ENCODE measurements at regions not wholly inside any gene's neighbourhood (a gene's known extent, or its start where the extent isn't known, plus 50 kb on each side); places are given as distances from the start of the nearest gene placed in this dataset.

DNA sequence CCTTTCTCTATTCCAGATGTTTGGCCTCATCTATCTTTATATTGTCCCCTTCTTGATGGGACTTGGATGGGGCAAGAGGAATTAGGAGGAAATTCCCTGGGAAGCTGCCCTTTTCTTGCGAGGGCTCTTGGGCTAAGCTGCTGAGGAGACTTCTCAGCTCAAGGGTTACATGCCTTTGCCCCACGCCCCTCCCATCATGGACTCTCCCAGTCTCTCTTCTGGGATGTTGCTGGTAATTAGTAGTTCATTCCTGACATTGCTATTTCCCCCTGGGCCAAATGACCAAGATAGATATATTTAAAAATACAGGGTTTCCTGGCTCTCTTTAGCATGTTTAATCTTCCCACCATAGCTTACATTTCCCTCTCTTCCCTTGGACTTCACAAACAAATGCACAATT lies 90.6 kb upstream of the RALGPS2 start:
- no peak for TF ChIP-seq EZH2 (IDR thresholded peaks at IDR 0.05; ENCODE audit: low read depth, unreplicated experiment)
- no peak for TF ChIP-seq CTCF (conservative IDR thresholded peaks at IDR 0.05; ENCODE audit: low read depth in 2 of 2)
- no peak for TF ChIP-seq EZH2phosphoT487 (IDR thresholded peaks at IDR 0.05; ENCODE audit: unreplicated experiment)
- TF ChIP-seq POLR2AphosphoS5 (IDR thresholded peaks at IDR 0.05; ENCODE audit: low read depth), result no peak
- TF ChIP-seq REST (IDR thresholded peaks at IDR 0.05; ENCODE audit: unreplicated experiment), result no peak
- no peak for TF ChIP-seq STAT1 (IDR thresholded peaks at IDR 0.05; ENCODE audit: unreplicated experiment)
- TF ChIP-seq CREB1 (CRISPR knock-in tag; IDR thresholded peaks at IDR 0.05; ENCODE audit: low read depth), result no peak
- TF ChIP-seq JUNB (IDR thresholded peaks at IDR 0.05; ENCODE audit: unreplicated experiment), result no peak
- TF ChIP-seq ZNF331 (CRISPR knock-in tag; IDR thresholded peaks at IDR 0.05; ENCODE audit: low read depth), result no peak
- TF ChIP-seq ETS1 (IDR thresholded peaks at IDR 0.05), result no peak
